SHP77 (cell line): ENCODE measurements at regions not wholly inside any gene's neighbourhood (a gene's known extent, or its start where the extent isn't known, plus 50 kb on each side); places are given as distances from the start of the nearest gene placed in this dataset.

Source experiments
- DNase-seq, 2 experiments: peaks; one replicate each; lab custom pipeline; 2025; lab: John Stamatoyannopoulos, UW

- DNase-seq = no peak
These were observed 335.7 kb upstream of the HSF2 start for GRCh38 chr6:122063761-122064160.

GRCh38 chr6:122066200-122066599 is 333.3 kb upstream of the HSF2 start:
- no peak for DNase-seq

- DNase-seq = no peak
These were observed 331.1 kb upstream of the HSF2 start for GRCh38 chr6:122068291-122068769.

- DNase-seq = no peak
These were observed 329.5 kb upstream of the HSF2 start for GRCh38 chr6:122069932-122070331.

- no peak for DNase-seq
These were observed 327.3 kb upstream of the HSF2 start for GRCh38 chr6:122072014-122072647.

- no peak for DNase-seq
These were observed 324.2 kb upstream of the HSF2 start for GRCh38 chr6:122075084-122075838.

GRCh38 chr6:122075917-122076316 is 323.5 kb upstream of the HSF2 start:
- no peak for DNase-seq

- no peak for DNase-seq
These were observed 321.8 kb upstream of the HSF2 start for GRCh38 chr6:122077603-122078002.

GRCh38 chr6:122078481-122078880 is 321.0 kb upstream of the HSF2 start:
- no peak for DNase-seq

- DNase-seq = no peak
These were observed 319.5 kb upstream of the HSF2 start for GRCh38 chr6:122079916-122080315.

GRCh38 chr6:122081921-122082320 is 317.5 kb upstream of the HSF2 start:
- DNase-seq = no peak

- DNase-seq = no peak
These were observed 317.1 kb upstream of the HSF2 start for GRCh38 chr6:122082370-122082769.

- no peak for DNase-seq
These were observed 307.1 kb upstream of the HSF2 start for GRCh38 chr6:122092366-122092765.

GRCh38 chr6:122098201-122098678 is 301.2 kb upstream of the HSF2 start:
- no peak for DNase-seq

- DNase-seq = no peak
These were observed 297.4 kb upstream of the HSF2 start for GRCh38 chr6:122102026-122102425.

GRCh38 chr6:122107256-122107852 is 292.1 kb upstream of the HSF2 start:
- DNase-seq = no peak

GRCh38 chr6:122109075-122109474 is 290.4 kb upstream of the HSF2 start:
- DNase-seq = no peak

- DNase-seq = no peak
These were observed 284.7 kb upstream of the HSF2 start for GRCh38 chr6:122114717-122115116.

- DNase-seq = no peak
These were observed 283.2 kb upstream of the HSF2 start for GRCh38 chr6:122116119-122116834.

GRCh38 chr6:122116835-122117627 is 282.4 kb upstream of the HSF2 start:
- DNase-seq = no peak

GRCh38 chr6:122118945-122119506 is 280.4 kb upstream of the HSF2 start:
- no peak for DNase-seq
